BLaER1 treated with 17β-estradiol and CSF1 and Interleukin-3, amounts not matched to agents 10 nM and 100 nM (cell line): ENCODE measurements at regions not wholly inside any gene's neighbourhood (a gene's known extent, or its start where the extent isn't known, plus 50 kb on each side); places are given as distances from the start of the nearest gene placed in this dataset.

ENCODE experiments used
- H3K27ac ChIP-seq, 11 experiments: shearing (Covaris generic); formaldehyde crosslinking; 2 replicates each; pipeline ENCODE4 v1.8.1; 2022
- H3K27me3 ChIP-seq, 11 experiments: shearing (Covaris generic); formaldehyde crosslinking; 2 replicates each; pipeline ENCODE4 v1.8.1; 2022
- H3K36me3 ChIP-seq, 11 experiments: shearing (Covaris generic); formaldehyde crosslinking; 2 replicates each; pipeline ENCODE4 v1.8.1; 2022
- H3K4me1 ChIP-seq, 10 experiments: shearing (Covaris generic); formaldehyde crosslinking; 2 replicates each; pipeline ENCODE4 v1.8.1; 2022
- H3K4me2 ChIP-seq, 11 experiments: shearing (Covaris generic); formaldehyde crosslinking; 2 replicates each; pipeline ENCODE4 v1.8.1; 2022
- H3K4me3 ChIP-seq, 10 experiments: shearing (Covaris generic); formaldehyde crosslinking; 2 replicates each; pipeline ENCODE4 v1.8.1; 2022
- H3K9ac ChIP-seq, 11 experiments: shearing (Covaris generic); formaldehyde crosslinking; 2 replicates each; pipeline ENCODE4 v1.8.1; 2022
- H3K9me3 ChIP-seq, 11 experiments: shearing (Covaris generic); formaldehyde crosslinking; replicated peaks in 1 of 11; 2 replicates each; pipeline ENCODE4 v1.8.1; 2022
- H4K20me1 ChIP-seq, 11 experiments: shearing (Covaris generic); formaldehyde crosslinking; 2 replicates each; pipeline ENCODE4 v1.8.1; 2022
- Cebpa-rat ChIP-seq, 11 experiments: shearing (Covaris generic); IDR thresholded peaks; 2 replicates each; pipeline ENCODE4 v1.8.1; 2022

- H3K4me3 ChIP-seq = no peak overlapping the region
- no peaks in the 10 kb centered on the region for H3K9me3 ChIP-seq
- H3K27ac ChIP-seq = peak overlapping the region in 1 of 11 experiments; percentile 2; a peak in 1 of 22 replicates
- peak overlapping the region in 8 of 11 experiments; percentile 0 to 62 (median 39); a peak in 9 of 22 replicates for H3K4me2 ChIP-seq
- no peaks in the 10 kb centered on the region for H3K36me3 ChIP-seq
- no peak for TF ChIP-seq Cebpa-rat (IDR thresholded peaks at IDR 0.05)
- no peaks in the 10 kb centered on the region for H3K27me3 ChIP-seq
- H4K20me1 ChIP-seq = no peaks in the 10 kb centered on the region
- H3K4me1 ChIP-seq = peaks cover 6 to 57% (median 24%) of the 10 kb centered on the region in 10 experiments; a peak in 18 of 20 replicates
- no peak overlapping the region for H3K9ac ChIP-seq
These were observed 60.8 kb downstream of the TMEM235 start for GRCh38 chr17:78291944-78292910.

GRCh38 chr17:78290721-78291120 lies 59.3 kb downstream of the TMEM235 start:
- H4K20me1 ChIP-seq = no peaks in the 10 kb centered on the region
- no peaks in the 10 kb centered on the region for H3K36me3 ChIP-seq
- H3K9me3 ChIP-seq = no peaks in the 10 kb centered on the region
- no peak for TF ChIP-seq Cebpa-rat (IDR thresholded peaks at IDR 0.05)
- H3K27ac ChIP-seq = peak overlapping the region in 1 of 11 experiments; percentile 37; a peak in 1 of 22 replicates
- no peaks in the 10 kb centered on the region for H3K27me3 ChIP-seq
- peaks cover 6 to 57% (median 24%) of the 10 kb centered on the region in 10 experiments; a peak in 18 of 20 replicates for H3K4me1 ChIP-seq
- H3K9ac ChIP-seq = peak overlapping the region in 1 of 11 experiments; percentile 30; a peak in 1 of 22 replicates
- peak overlapping the region in 3 of 11 experiments; percentile 34 to 75 (median 64); a peak in 5 of 22 replicates for H3K4me2 ChIP-seq
- no peak overlapping the region for H3K4me3 ChIP-seq
